Coronary artery (tissue), 2 donors: ENCODE measurements at regions not wholly inside any gene's neighbourhood (a gene's known extent, or its start where the extent isn't known, plus 50 kb on each side); places are given as distances from the start of the nearest gene placed in this dataset.

Experiments used
- DNase-seq: peaks from one replicate; pipeline ENCODE4 v3.0.0-alpha.2; 2017; ENCODE audit warnings: low spot score
- H3K27ac ChIP-seq, 2 donors: fragments of 200-600 bp; sonication (generic); one replicate each; pipeline ENCODE4 v1.5.1; 2016 to 2019
- H3K4me3 ChIP-seq: fragments of 200-600 bp; sonication (generic); 2 replicates; pipeline ENCODE4 v1.5.1; 2016; ENCODE audit warnings: mild to moderate bottlenecking, moderate library complexity
- CTCF ChIP-seq: fragments of 200-600 bp; sonication (generic); IDR thresholded peaks from one replicate; pipeline ENCODE4 v1.5.1; 2019; ENCODE audit warnings: antibody characterized with exemption

GRCh38 chr21:31781737-31782136, 49.8 kb upstream of the SCAF4 start:
- no peak for DNase-seq
- no peak for TF ChIP-seq CTCF
- no peak overlapping the region for H3K27ac ChIP-seq
- no peak overlapping the region for H3K4me3 ChIP-seq
